Right lobe of liver (tissue), 4 donors: ENCODE measurements at regions not wholly inside any gene's neighbourhood (a gene's known extent, or its start where the extent isn't known, plus 50 kb on each side); places are given as distances from the start of the nearest gene placed in this dataset.

Experiments used
- CTCF ChIP-seq, 4 donors: fragments of 200-600 bp in 3 of 4; fragments of 450-650 bp in 1 of 4; IDR thresholded peaks; one replicate each; pipeline versions ENCODE4 v1.5.1 to v1.8.0; 2016 to 2022; ENCODE audit warnings: antibody characterized with exemption in 4 of 4, mild to moderate bottlenecking in 2 of 4
- POLR2A ChIP-seq: fragments of 450-650 bp; IDR thresholded peaks from one replicate; pipeline ENCODE4 v1.6.1; 2017; ENCODE audit warnings: antibody characterized with exemption, mild to moderate bottlenecking
- donor health status: DM: no; HTN: no; CAD: no.
- donor health status: DM: no; HTN: no; CAD: no.
- donor health status: DM: no; HTN: yes; CAD: no.

- TF ChIP-seq POLR2A (no peak), CTCF (IDR thresholded peaks at IDR 0.05) (no peak)
These were observed 99.8 kb upstream of the NECTIN1 start for GRCh38 chr11:119828819-119829218.
